Heart right ventricle (tissue), 16 donors: ENCODE measurements at regions not wholly inside any gene's neighbourhood (a gene's known extent, or its start where the extent isn't known, plus 50 kb on each side); places are given as distances from the start of the nearest gene placed in this dataset.

ENCODE experiments used
- ATAC-seq, 8 donors: fragments of 200-7000 bp; cut with Tn5 transposase; one replicate each; pipeline ENCODE4 v1.9.1; 2020; ENCODE audit warnings: mild to moderate bottlenecking in 8 of 8, moderate library complexity in 8 of 8, moderate number of reproducible peaks in 1 of 8
- DNase-seq, 2 donors: peaks; one replicate each; pipeline ENCODE4 v3.0.0-alpha.2; 2020
- H3K27ac ChIP-seq, 10 donors: fragments of 200-600 bp; sonication (generic) in 2 of 10; one replicate each; pipeline versions ENCODE4 v1.5.0 to v1.8.0; 2020 to 2022; ENCODE audit warnings: mild to moderate bottlenecking in 3 of 10
- H3K27me3 ChIP-seq, 7 donors: fragments of 200-600 bp; one replicate each; pipeline ENCODE4 v1.8.0; 2021 to 2022; ENCODE audit warnings: mild to moderate bottlenecking in 2 of 7
- H3K36me3 ChIP-seq, 9 donors: fragments of 200-600 bp; sonication (generic) in 1 of 9; one replicate each; pipeline versions ENCODE4 v1.5.0 to v1.8.0; 2020 to 2022; ENCODE audit warnings: mild to moderate bottlenecking in 2 of 9
- H3K4me1 ChIP-seq, 9 donors: fragments of 200-600 bp; sonication (generic) in 1 of 9; one replicate each; pipeline versions ENCODE4 v1.5.0 to v1.8.0; 2020 to 2022; ENCODE audit warnings: mild to moderate bottlenecking in 4 of 9
- H3K4me3 ChIP-seq, 10 donors: fragments of 200-600 bp; sonication (generic) in 2 of 10; one replicate each; pipeline versions ENCODE4 v1.5.0 to v1.8.0; 2020 to 2022; ENCODE audit warnings: mild to moderate bottlenecking in 7 of 10, moderate library complexity in 2 of 10
- H3K9me3 ChIP-seq, 11 donors: fragments of 200-600 bp in 10 of 11; sonication (generic) in 2 of 11; one replicate each; pipeline versions ENCODE4 v1.5.0 to v1.8.0; 2013 to 2022; ENCODE audit warnings: mild to moderate bottlenecking in 2 of 11, control low read depth in 1 of 11, moderate library complexity in 1 of 11
- WGBS, 2 donors: extraction: QIAGEN DNeasy Blood & Tissue Kit; methylation state at CpG; one replicate each; pipeline ENCODE4 v1.1.7; 2013; ENCODE audit warnings: inconsistent platforms in 1 of 2; 5-methylcytosine and 5-hydroxymethylcytosine counted together
- intact Hi-C, 10 donors: fragments of 100-400 bp; cut with DNase I; formaldehyde crosslinking; loops; one replicate each; pipeline versions ENCODE4 v1.11.1 to v1.14.2; 2022
- TF ChIP-seq, protein P1 (sequence below), 9 donors: fragments of 200-600 bp; sonication (generic) in 2 of 9; IDR thresholded peaks; one replicate each; pipeline versions ENCODE4 v1.5.0 to v1.8.0; 2021 to 2022; ENCODE audit warnings: antibody characterized with exemption in 9 of 9, mild to moderate bottlenecking in 5 of 9, moderate library complexity in 1 of 9
- donor health status: Arrhythmogenic right ventricular cardiomyopathy.
- donor health status: ischemic (EF 13 %, LVEDD 7.1; RV severe dilation, severe dysfunction).
- donor health status: healthy with polysubstance abuse.
- donor health status: DM: no; HTN: yes; CAD: no.
- donor health status: DM: no; HTN: no; CAD: no.
- donor health status: ischemic (EF 25% LVEDD 6.9; RV normal size, moderate dysfunction).
- donor health status: ischemic (EF 25% LVEDD 5.7; RV mildly dilated, moderate dysfunction).
- donor health status: healthy.
- donor health status: DM: yes; HTN: yes; CAD: no.
- donor health status: Ischemic cardiomyopathy.
- donor health status: ischemic (EF 35%, LVEDD 5.7; RV mildly dilated, moderate dysfunction).
- donor health status: nonischemic (EF 11% LVEDD 7.7; RV severe dilation, severe dysfunction).
- donor health status: DM: yes; HTN: yes; CAD: no.
- donor health status: PGD.
- donor health status: ischemic (EF 29% LVEDD 5.4; RV normal size, mild dysfunction).
- donor health status: nonischemic (EF 23%, LVEDD 6.1; RV moderate dilation, normal function).

- TF ChIP-seq, protein P1, sequence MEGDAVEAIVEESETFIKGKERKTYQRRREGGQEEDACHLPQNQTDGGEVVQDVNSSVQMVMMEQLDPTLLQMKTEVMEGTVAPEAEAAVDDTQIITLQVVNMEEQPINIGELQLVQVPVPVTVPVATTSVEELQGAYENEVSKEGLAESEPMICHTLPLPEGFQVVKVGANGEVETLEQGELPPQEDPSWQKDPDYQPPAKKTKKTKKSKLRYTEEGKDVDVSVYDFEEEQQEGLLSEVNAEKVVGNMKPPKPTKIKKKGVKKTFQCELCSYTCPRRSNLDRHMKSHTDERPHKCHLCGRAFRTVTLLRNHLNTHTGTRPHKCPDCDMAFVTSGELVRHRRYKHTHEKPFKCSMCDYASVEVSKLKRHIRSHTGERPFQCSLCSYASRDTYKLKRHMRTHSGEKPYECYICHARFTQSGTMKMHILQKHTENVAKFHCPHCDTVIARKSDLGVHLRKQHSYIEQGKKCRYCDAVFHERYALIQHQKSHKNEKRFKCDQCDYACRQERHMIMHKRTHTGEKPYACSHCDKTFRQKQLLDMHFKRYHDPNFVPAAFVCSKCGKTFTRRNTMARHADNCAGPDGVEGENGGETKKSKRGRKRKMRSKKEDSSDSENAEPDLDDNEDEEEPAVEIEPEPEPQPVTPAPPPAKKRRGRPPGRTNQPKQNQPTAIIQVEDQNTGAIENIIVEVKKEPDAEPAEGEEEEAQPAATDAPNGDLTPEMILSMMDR (IDR thresholded peaks at IDR 0.05) = no peak
- no peaks in the 10 kb centered on the region for H3K36me3 ChIP-seq
- intact Hi-C loops = no loop called here
- no peak for ATAC-seq
- H3K27me3 ChIP-seq = no peaks in the 10 kb centered on the region
- DNase-seq = no peak
- H3K9me3 ChIP-seq = no peaks in the 10 kb centered on the region
- WGBS, 2 donors = 85 to 96% methylated on average over 1 of the region's 1 CpG
- no peak overlapping the region for H3K27ac ChIP-seq
- no peak overlapping the region for H3K4me3 ChIP-seq
- no peaks in the 10 kb centered on the region for H3K4me1 ChIP-seq
Measured at GRCh38 chr3:73855813-73856212, 231.1 kb upstream of the PDZRN3 start.

DNA sequence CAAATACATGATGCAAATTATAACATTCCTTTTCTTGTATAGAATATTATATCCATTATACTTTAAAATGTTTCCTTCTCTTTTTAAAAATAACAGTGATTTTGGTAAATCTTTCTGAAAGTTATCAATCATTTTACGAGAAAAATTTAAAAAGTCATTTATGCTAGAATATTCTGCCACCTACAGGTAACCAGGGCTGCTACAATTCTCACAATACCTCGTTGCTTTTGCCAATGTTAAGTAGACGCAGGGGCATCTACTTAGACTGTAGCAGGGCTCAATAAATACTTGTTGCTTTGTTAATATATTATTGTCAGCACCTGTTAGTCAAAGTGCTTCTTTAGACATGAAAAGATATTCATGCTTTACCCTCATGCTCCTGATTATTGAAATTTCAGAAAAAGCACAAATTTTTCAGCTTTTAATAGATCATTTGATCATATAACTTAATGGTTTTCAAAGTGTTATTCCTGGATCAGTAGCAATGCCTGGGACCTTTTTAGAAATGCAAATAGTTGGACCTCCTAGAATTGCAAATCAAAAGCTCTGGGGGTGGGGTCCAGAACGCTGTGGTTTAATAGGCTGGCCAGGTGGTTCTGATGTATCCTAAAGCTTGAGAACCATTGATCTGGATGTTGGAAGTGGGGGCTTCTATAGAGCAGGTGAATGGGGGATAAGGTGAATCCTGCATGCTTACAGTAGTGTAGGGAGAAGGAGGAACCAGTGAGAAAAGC, 223.6 kb upstream of the PDZRN3 start:
- Histone ChIP-seq H3K4me1 (peaks cover 0 to 7% (median 0%) of the 10 kb centered on the region in 9 donors), H3K27me3 (no peaks in the 10 kb centered on the region), H3K4me3 (no peak overlapping the region), H3K27ac (no peak overlapping the region), H3K36me3 (no peaks in the 10 kb centered on the region), H3K9me3 (no peaks in the 10 kb centered on the region)
- ATAC-seq (peak in 1 of 8 donors; percentile 57), DNase-seq (no peak)
- WGBS, 2 donors = 13 to 20% methylated on average over 4 of the region's 4 CpGs
- TF ChIP-seq, protein P1 (IDR thresholded peaks at IDR 0.05) = peak; percentile 27 to 81 (median 68)
- intact Hi-C loops = loop anchor here (5.0 to 10.0 kb wide), 9 partner anchors 216 to 746 kb away; partner anchors contain the start of gene PDZRN3 (in 3 of the 10)

DNA sequence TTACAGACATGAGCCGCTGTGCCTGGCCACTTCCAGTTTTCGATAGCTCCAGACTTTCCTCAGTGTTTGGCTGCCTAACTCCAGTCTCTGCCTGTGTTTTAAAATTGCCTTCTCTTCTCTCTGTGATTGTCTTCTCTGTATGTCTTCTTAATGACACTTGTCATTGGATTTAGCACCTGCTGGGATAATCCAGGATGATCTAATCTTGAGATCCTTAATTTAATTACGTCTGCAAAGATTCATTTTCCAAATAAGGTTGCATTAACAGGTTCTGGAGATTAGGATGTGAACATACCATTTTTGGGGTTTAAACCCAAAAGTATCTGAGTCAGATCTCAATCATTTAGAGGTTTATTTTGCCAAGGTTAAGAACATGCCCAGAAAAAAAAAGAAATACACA, 222.2 kb upstream of the PDZRN3 start:
- Histone ChIP-seq H3K4me3 (no peak overlapping the region), H3K9me3 (peaks cover 0 to 3% (median 0%) of the 10 kb centered on the region in 11 donors), H3K36me3 (no peaks in the 10 kb centered on the region), H3K27ac (no peak overlapping the region), H3K27me3 (no peaks in the 10 kb centered on the region), H3K4me1 (peaks cover 0 to 7% (median 0%) of the 10 kb centered on the region in 9 donors)
- TF ChIP-seq, protein P1 (IDR thresholded peaks at IDR 0.05) = no peak
- ATAC-seq (no peak), DNase-seq (no peak)
- WGBS, 2 donors = 90 to 93% methylated on average over 3 of the region's 3 CpGs
- intact Hi-C loops = loop anchor here (5.0 to 10.0 kb wide), 9 partner anchors 215 to 745 kb away; partner anchors contain the start of gene PDZRN3 (in 3 of the 10)

GRCh38 chr3:73839032-73839431, 214.3 kb upstream of the PDZRN3 start:
- H3K27ac ChIP-seq = no peak overlapping the region
- TF ChIP-seq, protein P1 (IDR thresholded peaks at IDR 0.05) = no peak
- no peak overlapping the region for H3K4me3 ChIP-seq
- intact Hi-C loops = loop anchor here in 1 of 10 donors (10.0 kb wide), 1 partner anchor 204 kb away; no protein-coding TSS in a partner anchor
- H3K36me3 ChIP-seq = no peaks in the 10 kb centered on the region
- no peaks in the 10 kb centered on the region for H3K27me3 ChIP-seq
- 85 to 91% methylated on average over 3 of the region's 3 CpGs for WGBS, 2 donors
- peaks cover 0 to 46% (median 10%) of the 10 kb centered on the region in 11 donors for H3K9me3 ChIP-seq
- H3K4me1 ChIP-seq = no peaks in the 10 kb centered on the region
- DNase-seq = no peak
- ATAC-seq = no peak
